Chondrocyte (in vitro differentiated cells): ENCODE measurements at regions not wholly inside any gene's neighbourhood (a gene's known extent, or its start where the extent isn't known, plus 50 kb on each side); places are given as distances from the start of the nearest gene placed in this dataset.
A peak's percentile ranks its signal among the peaks of the same experiment; 100 is the strongest.

Experiments used
- DNase-seq: peaks from one replicate; pipeline ENCODE4 v3.0.0; 2021; ENCODE audit warnings: mixed read lengths, low spot score
- H3K27ac Mint-ChIP-seq: one replicate; pipeline ENCODE4 v1.8.0; 2021; ENCODE audit warnings: mild to moderate bottlenecking, moderate library complexity, mixed read lengths; ENCODE audit not compliant: unreplicated experiment
- H3K27me3 Mint-ChIP-seq: 2 replicates; pipeline ENCODE4 v1.8.0; 2021; ENCODE audit warnings: low read depth, mixed read lengths
- H3K36me3 Mint-ChIP-seq: 2 replicates; pipeline ENCODE4 v1.8.0; 2021; ENCODE audit warnings: low read depth, mixed read lengths
- H3K4me1 Mint-ChIP-seq: 2 replicates; pipeline ENCODE4 v1.8.0; 2021; ENCODE audit warnings: low read depth, mild to moderate bottlenecking, mixed read lengths
- H3K4me3 Mint-ChIP-seq: one replicate; pipeline ENCODE4 v1.8.0; 2021; ENCODE audit warnings: mild to moderate bottlenecking, moderate library complexity, mixed read lengths; ENCODE audit not compliant: unreplicated experiment
- H3K9me3 Mint-ChIP-seq: 2 replicates; pipeline ENCODE4 v1.8.0; 2021; ENCODE audit warnings: low read depth, mixed read lengths
- TF ChIP-seq, protein P1 (sequence below): fragments of 200-600 bp; sonication (generic); IDR thresholded peaks from 2 replicates; pipeline ENCODE4 v1.5.0; 2021; ENCODE audit warnings: antibody characterized with exemption, mild to moderate bottlenecking, moderate library complexity

DNA sequence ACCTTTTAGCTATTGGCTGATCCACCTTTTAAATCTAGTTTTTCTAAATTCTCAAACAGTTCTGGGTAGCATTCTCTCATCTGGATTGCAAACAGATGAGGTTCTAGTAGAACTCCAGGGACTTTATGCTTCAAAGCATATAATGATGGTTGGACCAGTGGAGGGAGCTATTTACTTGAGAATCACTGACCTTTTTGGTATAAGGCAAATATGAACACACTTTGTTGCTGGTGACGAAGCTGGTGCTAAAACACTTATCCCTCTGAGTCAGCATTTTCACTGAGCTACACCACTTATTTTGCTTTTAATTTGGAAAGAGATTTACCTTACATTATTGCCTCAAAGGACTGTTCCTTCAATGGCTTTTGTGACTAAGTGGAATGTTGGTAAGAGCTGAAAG is 58.6 kb upstream of the SLITRK3 start:
- Mint-ChIP-seq H3K9me3 (no peaks in the 10 kb centered on the region), H3K4me1 (no peaks in the 10 kb centered on the region), H3K27me3 (peaks cover 4% of the 10 kb centered on the region), H3K27ac (no peak overlapping the region), H3K4me3 (no peak overlapping the region), H3K36me3 (no peaks in the 10 kb centered on the region)
- TF ChIP-seq, protein P1, sequence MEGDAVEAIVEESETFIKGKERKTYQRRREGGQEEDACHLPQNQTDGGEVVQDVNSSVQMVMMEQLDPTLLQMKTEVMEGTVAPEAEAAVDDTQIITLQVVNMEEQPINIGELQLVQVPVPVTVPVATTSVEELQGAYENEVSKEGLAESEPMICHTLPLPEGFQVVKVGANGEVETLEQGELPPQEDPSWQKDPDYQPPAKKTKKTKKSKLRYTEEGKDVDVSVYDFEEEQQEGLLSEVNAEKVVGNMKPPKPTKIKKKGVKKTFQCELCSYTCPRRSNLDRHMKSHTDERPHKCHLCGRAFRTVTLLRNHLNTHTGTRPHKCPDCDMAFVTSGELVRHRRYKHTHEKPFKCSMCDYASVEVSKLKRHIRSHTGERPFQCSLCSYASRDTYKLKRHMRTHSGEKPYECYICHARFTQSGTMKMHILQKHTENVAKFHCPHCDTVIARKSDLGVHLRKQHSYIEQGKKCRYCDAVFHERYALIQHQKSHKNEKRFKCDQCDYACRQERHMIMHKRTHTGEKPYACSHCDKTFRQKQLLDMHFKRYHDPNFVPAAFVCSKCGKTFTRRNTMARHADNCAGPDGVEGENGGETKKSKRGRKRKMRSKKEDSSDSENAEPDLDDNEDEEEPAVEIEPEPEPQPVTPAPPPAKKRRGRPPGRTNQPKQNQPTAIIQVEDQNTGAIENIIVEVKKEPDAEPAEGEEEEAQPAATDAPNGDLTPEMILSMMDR, result peak; percentile 51
- no peak for DNase-seq
